Neural progenitor cell (in vitro differentiated cells): ENCODE measurements at regions not wholly inside any gene's neighbourhood (a gene's known extent, or its start where the extent isn't known, plus 50 kb on each side); places are given as distances from the start of the nearest gene placed in this dataset.

Source experiments
- EZH2phosphoT487 ChIP-seq: fragments of 200-600 bp; sonication (generic); IDR thresholded peaks from 2 replicates; pipeline ENCODE4 v1.6.1; 2017; ENCODE audit warnings: antibody characterized with exemption
- TF ChIP-seq, protein P1 (sequence below): fragments of 200-600 bp; sonication (generic); IDR thresholded peaks from 2 replicates; pipeline ENCODE4 v1.5.1; 2017; ENCODE audit warnings: antibody characterized with exemption, mild to moderate bottlenecking

DNA sequence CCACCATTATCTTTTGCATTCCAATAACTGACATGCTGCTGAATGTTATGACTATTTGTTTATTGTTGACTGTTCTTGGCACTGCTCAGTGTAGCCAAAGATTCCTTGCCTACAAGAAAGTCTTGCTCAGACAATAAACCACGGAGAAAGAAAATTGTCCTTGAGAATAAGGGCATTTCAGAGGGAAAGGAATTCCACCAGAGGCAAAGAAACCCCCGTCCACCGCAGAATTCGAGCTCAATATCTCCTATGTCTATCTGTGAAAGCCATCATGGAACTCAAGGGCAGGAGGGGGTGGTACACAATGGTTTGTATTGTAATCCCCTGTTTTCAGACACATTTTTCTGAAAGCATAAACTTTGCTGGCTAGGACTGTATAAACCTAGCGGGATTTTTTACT lies 70.3 kb upstream of the ADAMTS16 start:
- TF ChIP-seq, protein P1, sequence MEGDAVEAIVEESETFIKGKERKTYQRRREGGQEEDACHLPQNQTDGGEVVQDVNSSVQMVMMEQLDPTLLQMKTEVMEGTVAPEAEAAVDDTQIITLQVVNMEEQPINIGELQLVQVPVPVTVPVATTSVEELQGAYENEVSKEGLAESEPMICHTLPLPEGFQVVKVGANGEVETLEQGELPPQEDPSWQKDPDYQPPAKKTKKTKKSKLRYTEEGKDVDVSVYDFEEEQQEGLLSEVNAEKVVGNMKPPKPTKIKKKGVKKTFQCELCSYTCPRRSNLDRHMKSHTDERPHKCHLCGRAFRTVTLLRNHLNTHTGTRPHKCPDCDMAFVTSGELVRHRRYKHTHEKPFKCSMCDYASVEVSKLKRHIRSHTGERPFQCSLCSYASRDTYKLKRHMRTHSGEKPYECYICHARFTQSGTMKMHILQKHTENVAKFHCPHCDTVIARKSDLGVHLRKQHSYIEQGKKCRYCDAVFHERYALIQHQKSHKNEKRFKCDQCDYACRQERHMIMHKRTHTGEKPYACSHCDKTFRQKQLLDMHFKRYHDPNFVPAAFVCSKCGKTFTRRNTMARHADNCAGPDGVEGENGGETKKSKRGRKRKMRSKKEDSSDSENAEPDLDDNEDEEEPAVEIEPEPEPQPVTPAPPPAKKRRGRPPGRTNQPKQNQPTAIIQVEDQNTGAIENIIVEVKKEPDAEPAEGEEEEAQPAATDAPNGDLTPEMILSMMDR, result no peak
- TF ChIP-seq EZH2phosphoT487, result no peak
